ENCODE measurements at regions not wholly inside any gene's neighbourhood (a gene's known extent, or its start where the extent isn't known, plus 50 kb on each side); places are given as distances from the start of the nearest gene placed in this dataset.
"Not testable (repeated sequence)": the region's sequence is repeated elsewhere in the genome, so short reads cannot be mapped to it uniquely, and the experiment has no call there.

- peaks cover 29% of the 10 kb centered on the region for H3K27me3 Mint-ChIP-seq
- H3K4me1 Mint-ChIP-seq (ENCODE audit: low read depth); H3K27ac Mint-ChIP-seq; H3K9me3 Mint-ChIP-seq (ENCODE audit: low read depth); DNase-seq (ENCODE audit: low spot score, unreplicated experiment); H3K36me3 Mint-ChIP-seq (ENCODE audit: insufficient read depth); H3K4me3 Mint-ChIP-seq (ENCODE audit: low read depth): not testable (repeated sequence)
These were observed 104.3 kb downstream of the TBC1D26 start for GRCh38 chr17:15836249-15836982.

- not testable (repeated sequence) for H3K4me1 Mint-ChIP-seq (ENCODE audit: low read depth); H3K9me3 Mint-ChIP-seq (ENCODE audit: low read depth); H3K27ac Mint-ChIP-seq; H3K36me3 Mint-ChIP-seq (ENCODE audit: insufficient read depth); H3K4me3 Mint-ChIP-seq (ENCODE audit: low read depth); DNase-seq (ENCODE audit: low spot score, unreplicated experiment)
- H3K27me3 Mint-ChIP-seq: peaks cover 29% of the 10 kb centered on the region
These were observed 104.9 kb downstream of the TBC1D26 start for GRCh38 chr17:15836991-15837390.

- not testable (repeated sequence) for H3K27me3 Mint-ChIP-seq; H3K9me3 Mint-ChIP-seq (ENCODE audit: low read depth); DNase-seq (ENCODE audit: low spot score, unreplicated experiment); H3K4me3 Mint-ChIP-seq (ENCODE audit: low read depth); H3K36me3 Mint-ChIP-seq (ENCODE audit: insufficient read depth)
- Mint-ChIP-seq H3K27ac (peak overlapping the region; percentile 29), H3K4me1 (ENCODE audit: low read depth) (peaks cover 14% of the 10 kb centered on the region)
These were observed 97.3 kb upstream of the ADORA2B start for GRCh38 chr17:15847447-15848229.

- H3K4me3 Mint-ChIP-seq (ENCODE audit: low read depth); DNase-seq (ENCODE audit: low spot score, unreplicated experiment); H3K36me3 Mint-ChIP-seq (ENCODE audit: insufficient read depth); H3K9me3 Mint-ChIP-seq (ENCODE audit: low read depth); H3K27me3 Mint-ChIP-seq; H3K27ac Mint-ChIP-seq: not testable (repeated sequence)
- peaks cover 14% of the 10 kb centered on the region for H3K4me1 Mint-ChIP-seq (ENCODE audit: low read depth)
- peak; percentile 47 for TF ChIP-seq CTCF (IDR thresholded peaks at IDR 0.05; ENCODE audit: unreplicated experiment)
These were observed 95.9 kb upstream of the ADORA2B start for GRCh38 chr17:15849054-15849453.

GRCh38 chr17:15850071-15850470 lies 94.9 kb upstream of the ADORA2B start:
- not testable (repeated sequence) for H3K27ac Mint-ChIP-seq; DNase-seq (ENCODE audit: low spot score, unreplicated experiment); H3K9me3 Mint-ChIP-seq (ENCODE audit: low read depth); H3K27me3 Mint-ChIP-seq; H3K4me3 Mint-ChIP-seq (ENCODE audit: low read depth); H3K36me3 Mint-ChIP-seq (ENCODE audit: insufficient read depth)
- H3K4me1 Mint-ChIP-seq (ENCODE audit: low read depth): peaks cover 14% of the 10 kb centered on the region

- H3K27me3 Mint-ChIP-seq; H3K4me3 Mint-ChIP-seq (ENCODE audit: low read depth); H3K27ac Mint-ChIP-seq; H3K36me3 Mint-ChIP-seq (ENCODE audit: insufficient read depth); H3K9me3 Mint-ChIP-seq (ENCODE audit: low read depth); DNase-seq (ENCODE audit: low spot score, unreplicated experiment): not testable (repeated sequence)
- H3K4me1 Mint-ChIP-seq (ENCODE audit: low read depth): peaks cover 14% of the 10 kb centered on the region
These were observed 94.2 kb upstream of the ADORA2B start for GRCh38 chr17:15850687-15851086.

- H3K4me3 Mint-ChIP-seq (ENCODE audit: low read depth); H3K9me3 Mint-ChIP-seq (ENCODE audit: low read depth); DNase-seq (ENCODE audit: low spot score, unreplicated experiment); H3K27me3 Mint-ChIP-seq; H3K4me1 Mint-ChIP-seq (ENCODE audit: low read depth); H3K27ac Mint-ChIP-seq; H3K36me3 Mint-ChIP-seq (ENCODE audit: insufficient read depth): not testable (repeated sequence)
These were observed 92.1 kb upstream of the ADORA2B start for GRCh38 chr17:15852863-15853262.

- not testable (repeated sequence) for H3K27me3 Mint-ChIP-seq; DNase-seq (ENCODE audit: low spot score, unreplicated experiment); H3K4me1 Mint-ChIP-seq (ENCODE audit: low read depth); H3K27ac Mint-ChIP-seq; H3K9me3 Mint-ChIP-seq (ENCODE audit: low read depth); H3K36me3 Mint-ChIP-seq (ENCODE audit: insufficient read depth); H3K4me3 Mint-ChIP-seq (ENCODE audit: low read depth)
These were observed 88.7 kb upstream of the ADORA2B start for GRCh38 chr17:15856191-15856590.

GRCh38 chr17:15856745-15857144 lies 88.2 kb upstream of the ADORA2B start:
- not testable (repeated sequence) for H3K4me1 Mint-ChIP-seq (ENCODE audit: low read depth); H3K36me3 Mint-ChIP-seq (ENCODE audit: insufficient read depth); H3K27ac Mint-ChIP-seq; H3K27me3 Mint-ChIP-seq; DNase-seq (ENCODE audit: low spot score, unreplicated experiment); H3K9me3 Mint-ChIP-seq (ENCODE audit: low read depth); H3K4me3 Mint-ChIP-seq (ENCODE audit: low read depth)

- H3K9me3 Mint-ChIP-seq (ENCODE audit: low read depth); DNase-seq (ENCODE audit: low spot score, unreplicated experiment); H3K27ac Mint-ChIP-seq; H3K4me3 Mint-ChIP-seq (ENCODE audit: low read depth); H3K27me3 Mint-ChIP-seq; H3K4me1 Mint-ChIP-seq (ENCODE audit: low read depth); H3K36me3 Mint-ChIP-seq (ENCODE audit: insufficient read depth): not testable (repeated sequence)
These were observed 86.8 kb upstream of the ADORA2B start for GRCh38 chr17:15858082-15858481.

GRCh38 chr17:15860774-15861173 lies 84.2 kb upstream of the ADORA2B start:
- H3K4me3 Mint-ChIP-seq (ENCODE audit: low read depth); H3K4me1 Mint-ChIP-seq (ENCODE audit: low read depth); H3K27ac Mint-ChIP-seq; H3K36me3 Mint-ChIP-seq (ENCODE audit: insufficient read depth); H3K9me3 Mint-ChIP-seq (ENCODE audit: low read depth); H3K27me3 Mint-ChIP-seq; DNase-seq (ENCODE audit: low spot score, unreplicated experiment): not testable (repeated sequence)

- not testable (repeated sequence) for H3K36me3 Mint-ChIP-seq (ENCODE audit: insufficient read depth); DNase-seq (ENCODE audit: low spot score, unreplicated experiment); H3K27ac Mint-ChIP-seq; H3K4me1 Mint-ChIP-seq (ENCODE audit: low read depth); H3K9me3 Mint-ChIP-seq (ENCODE audit: low read depth); H3K27me3 Mint-ChIP-seq; H3K4me3 Mint-ChIP-seq (ENCODE audit: low read depth)
These were observed 80.9 kb upstream of the ADORA2B start for GRCh38 chr17:15864061-15864460.

All from progenitor cell of endocrine pancreas (in vitro differentiated cells).